ENCODE measurements at regions not wholly inside any gene's neighbourhood (a gene's known extent, or its start where the extent isn't known, plus 50 kb on each side); places are given as distances from the start of the nearest gene placed in this dataset.

GRCh38 chr6:11297376-11297729, 64.9 kb upstream of the NEDD9 start:
- TF ChIP-seq CTCF (IDR thresholded peaks at IDR 0.05): no peak
- TF ChIP-seq ZFX (IDR thresholded peaks at IDR 0.05; ENCODE audit: borderline replicate concordance): no peak
